ENCODE measurements at regions not wholly inside any gene's neighbourhood (a gene's known extent, or its start where the extent isn't known, plus 50 kb on each side); places are given as distances from the start of the nearest gene placed in this dataset.
"Not testable (repeated sequence)": the region's sequence is repeated elsewhere in the genome, so short reads cannot be mapped to it uniquely, and the experiment has no call there.

DNA sequence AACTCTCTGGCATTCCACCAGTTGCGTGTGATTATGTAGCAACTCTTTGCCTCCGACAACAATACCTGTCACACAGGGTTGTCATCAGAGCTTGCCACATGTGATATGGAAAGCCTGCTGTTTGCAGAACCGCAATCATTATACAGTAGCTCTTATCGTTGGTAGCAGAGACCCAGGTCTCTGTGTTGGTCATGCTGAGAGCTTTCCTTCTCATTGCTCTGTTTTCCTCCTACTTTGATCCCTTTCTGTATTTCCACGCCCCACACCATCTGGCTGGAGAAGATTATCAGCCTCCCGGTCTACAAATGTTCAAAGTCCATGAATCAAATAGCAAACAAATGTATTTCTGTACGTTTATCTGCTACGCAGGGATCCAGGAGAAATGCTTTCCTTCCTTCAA is 1475.6 kb upstream of the DEFB115 start:
- TF ChIP-seq, protein P1, sequence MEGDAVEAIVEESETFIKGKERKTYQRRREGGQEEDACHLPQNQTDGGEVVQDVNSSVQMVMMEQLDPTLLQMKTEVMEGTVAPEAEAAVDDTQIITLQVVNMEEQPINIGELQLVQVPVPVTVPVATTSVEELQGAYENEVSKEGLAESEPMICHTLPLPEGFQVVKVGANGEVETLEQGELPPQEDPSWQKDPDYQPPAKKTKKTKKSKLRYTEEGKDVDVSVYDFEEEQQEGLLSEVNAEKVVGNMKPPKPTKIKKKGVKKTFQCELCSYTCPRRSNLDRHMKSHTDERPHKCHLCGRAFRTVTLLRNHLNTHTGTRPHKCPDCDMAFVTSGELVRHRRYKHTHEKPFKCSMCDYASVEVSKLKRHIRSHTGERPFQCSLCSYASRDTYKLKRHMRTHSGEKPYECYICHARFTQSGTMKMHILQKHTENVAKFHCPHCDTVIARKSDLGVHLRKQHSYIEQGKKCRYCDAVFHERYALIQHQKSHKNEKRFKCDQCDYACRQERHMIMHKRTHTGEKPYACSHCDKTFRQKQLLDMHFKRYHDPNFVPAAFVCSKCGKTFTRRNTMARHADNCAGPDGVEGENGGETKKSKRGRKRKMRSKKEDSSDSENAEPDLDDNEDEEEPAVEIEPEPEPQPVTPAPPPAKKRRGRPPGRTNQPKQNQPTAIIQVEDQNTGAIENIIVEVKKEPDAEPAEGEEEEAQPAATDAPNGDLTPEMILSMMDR (IDR thresholded peaks at IDR 0.05) = not testable (repeated sequence)
- TF ChIP-seq POLR2AphosphoS5, POLR2A (IDR thresholded peaks at IDR 0.05): not testable (repeated sequence)

Measured in prostate gland (tissue), 2 donors.